Cardiac fibroblast (primary cell): ENCODE measurements at regions not wholly inside any gene's neighbourhood (a gene's known extent, or its start where the extent isn't known, plus 50 kb on each side); places are given as distances from the start of the nearest gene placed in this dataset.
"Not testable (repeated sequence)": the region's sequence is repeated elsewhere in the genome, so short reads cannot be mapped to it uniquely, and the experiment has no call there.

Source experiments
- DNase-seq, 2 donors: peaks; one replicate each; pipeline versions ENCODE4 v3.0.0 to v3.0.0-alpha.2; 2010; ENCODE audit warnings: low read depth in 2 of 2
- H3K4me3 ChIP-seq, 2 donors: replicated peaks in 1 of 2; 1 replicate in 1 of 2; 2 replicates in 1 of 2; pipeline ENCODE4 v1.5.1; 2011; ENCODE audit warnings: low read depth in 2 of 2, low read length in 2 of 2, mild to moderate bottlenecking in 2 of 2, moderate library complexity in 1 of 2
- TF ChIP-seq, protein P1 (sequence below): IDR thresholded peaks from one replicate; pipeline ENCODE4 v1.5.1; 2011; ENCODE audit warnings: low read depth, mild to moderate bottlenecking, low read length, inconsistent platforms

DNA sequence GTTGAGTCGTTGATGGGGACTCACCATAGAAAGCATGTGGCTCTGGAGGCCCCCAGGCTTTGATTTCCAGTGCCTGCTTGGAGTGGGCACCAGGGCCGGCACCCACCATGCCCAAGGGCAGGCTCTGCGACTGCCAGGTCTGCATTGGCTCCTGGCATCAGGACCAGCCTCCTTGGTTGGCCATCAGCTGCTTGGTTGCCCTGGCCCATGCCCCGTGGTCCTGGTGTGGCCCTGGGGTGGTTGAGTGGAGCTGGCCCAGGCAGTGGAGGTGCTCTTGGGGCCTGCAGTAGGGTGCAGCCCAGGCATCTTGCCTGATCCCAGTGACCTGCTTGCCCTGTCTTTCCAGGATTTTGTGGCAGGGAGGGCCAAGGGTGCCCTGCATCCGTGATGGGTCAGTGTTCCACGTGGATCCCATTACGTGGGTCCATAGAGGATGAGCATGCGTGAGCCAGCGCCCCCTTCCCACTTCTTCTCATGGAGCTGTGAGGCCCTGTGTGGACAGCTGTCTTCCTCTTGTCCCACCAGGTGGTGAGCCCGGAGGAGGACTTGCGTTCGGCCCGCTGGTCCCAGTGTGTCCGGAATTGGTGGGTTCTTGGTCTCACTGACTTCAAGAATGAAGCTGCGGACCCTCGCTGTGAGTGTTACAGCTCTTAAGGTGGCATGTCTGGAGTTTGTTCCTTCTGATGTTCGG is 187.0 kb downstream of the UBE3A start:
- no peak for DNase-seq
- TF ChIP-seq, protein P1, sequence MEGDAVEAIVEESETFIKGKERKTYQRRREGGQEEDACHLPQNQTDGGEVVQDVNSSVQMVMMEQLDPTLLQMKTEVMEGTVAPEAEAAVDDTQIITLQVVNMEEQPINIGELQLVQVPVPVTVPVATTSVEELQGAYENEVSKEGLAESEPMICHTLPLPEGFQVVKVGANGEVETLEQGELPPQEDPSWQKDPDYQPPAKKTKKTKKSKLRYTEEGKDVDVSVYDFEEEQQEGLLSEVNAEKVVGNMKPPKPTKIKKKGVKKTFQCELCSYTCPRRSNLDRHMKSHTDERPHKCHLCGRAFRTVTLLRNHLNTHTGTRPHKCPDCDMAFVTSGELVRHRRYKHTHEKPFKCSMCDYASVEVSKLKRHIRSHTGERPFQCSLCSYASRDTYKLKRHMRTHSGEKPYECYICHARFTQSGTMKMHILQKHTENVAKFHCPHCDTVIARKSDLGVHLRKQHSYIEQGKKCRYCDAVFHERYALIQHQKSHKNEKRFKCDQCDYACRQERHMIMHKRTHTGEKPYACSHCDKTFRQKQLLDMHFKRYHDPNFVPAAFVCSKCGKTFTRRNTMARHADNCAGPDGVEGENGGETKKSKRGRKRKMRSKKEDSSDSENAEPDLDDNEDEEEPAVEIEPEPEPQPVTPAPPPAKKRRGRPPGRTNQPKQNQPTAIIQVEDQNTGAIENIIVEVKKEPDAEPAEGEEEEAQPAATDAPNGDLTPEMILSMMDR, result no peak
- no peak overlapping the region for H3K4me3 ChIP-seq

DNA sequence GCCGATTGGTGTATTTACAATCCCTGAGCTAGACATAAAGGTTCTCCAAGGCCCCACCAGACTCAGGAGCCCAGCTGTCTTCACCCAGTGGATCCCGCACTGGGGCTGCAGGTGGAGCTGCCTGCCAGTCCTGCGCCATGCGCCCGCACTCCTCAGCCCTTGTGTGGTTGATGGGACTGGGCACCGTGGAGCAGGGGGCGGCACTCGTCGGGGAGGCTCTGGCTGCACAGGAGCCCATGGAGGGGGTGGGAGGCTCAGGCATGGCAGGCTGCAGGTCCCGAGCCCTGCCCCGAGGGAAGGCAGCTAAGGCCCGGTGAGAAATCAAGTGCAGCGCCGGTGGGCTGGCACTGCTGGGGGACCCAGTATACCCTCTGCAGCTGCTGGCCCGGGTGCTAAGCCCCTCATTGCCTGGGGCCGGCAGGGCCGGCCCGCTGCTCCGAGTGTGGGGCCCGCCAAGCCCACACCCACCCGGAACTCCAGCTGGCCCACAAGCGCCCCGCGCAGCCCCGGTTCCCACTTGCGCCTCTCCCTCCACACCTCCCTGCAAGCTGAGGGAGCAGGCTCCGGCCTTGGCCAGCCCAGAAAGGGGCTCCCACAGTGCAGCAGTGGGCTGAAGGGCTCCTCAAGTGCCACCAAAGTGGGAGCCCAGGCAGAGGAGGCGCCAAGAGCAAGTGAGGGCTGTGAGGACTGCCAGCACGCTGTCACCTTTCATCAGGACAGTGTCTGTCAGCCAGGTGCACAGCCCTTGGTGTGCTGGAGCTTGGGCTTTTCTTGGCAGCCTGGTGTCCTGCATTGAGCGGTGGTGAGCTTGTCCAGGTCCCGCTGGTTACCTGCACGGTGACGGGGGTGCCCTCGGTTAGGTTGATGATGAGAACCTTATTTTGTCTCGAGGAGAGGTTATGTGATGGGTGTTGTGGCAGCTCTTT is 185.5 kb downstream of the UBE3A start:
- not testable (repeated sequence) for DNase-seq

DNA sequence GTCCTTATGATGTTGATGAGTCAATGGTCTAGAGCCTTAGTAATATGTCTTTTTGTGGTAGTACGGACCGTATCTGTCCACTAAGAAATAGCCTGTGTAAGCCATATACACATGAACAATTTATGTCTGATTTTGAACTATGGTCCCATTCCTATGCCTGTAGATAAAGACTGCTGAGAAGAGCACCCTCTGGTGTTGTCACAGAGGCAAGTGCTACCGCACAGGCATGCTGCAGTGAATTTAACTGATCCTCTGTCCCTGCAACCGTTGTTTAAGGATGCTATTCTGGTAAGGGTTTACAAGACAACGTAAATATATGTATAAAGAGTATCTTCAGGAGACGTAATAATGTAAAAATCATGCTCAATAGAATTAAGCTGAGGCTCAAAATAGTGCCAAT is 170.7 kb downstream of the UBE3A start:
- TF ChIP-seq, protein P1, result no peak
- H3K4me3 ChIP-seq, result no peak overlapping the region
- DNase-seq, result peak in 1 of 2 donors; percentile 2

More for the DNA sequence above, 185.5 kb downstream of the UBE3A start:
- H3K4me3 ChIP-seq, result not testable (repeated sequence)
